PC-3 (cell line): ENCODE measurements at regions not wholly inside any gene's neighbourhood (a gene's known extent, or its start where the extent isn't known, plus 50 kb on each side); places are given as distances from the start of the nearest gene placed in this dataset.

ENCODE experiments used
- ATAC-seq: fragments of 200-7000 bp; cut with Tn5 transposase; 2 replicates; pipeline ENCODE4 v1.9.1; 2020; ENCODE audit warnings: mild to moderate bottlenecking, moderate library complexity
- BruUV-seq: library from RNA; stranded (reverse); fragments of 400-500 nt; replicated peaks from 2 replicates; lab custom pipeline; 2021; lab: Mats Ljungman, UMichigan
- CTCF ChIA-PET: fragments of 300-600 bp; sonication (Branson Sonifier 250); formaldehyde crosslinking; loops from one replicate; lab custom pipeline; 2022; ENCODE audit warnings: antibody characterized with exemption; lab: Charles Lee
- POLR2A ChIA-PET: fragments of 300-600 bp; sonication (Branson Sonifier 250); formaldehyde crosslinking; loops from one replicate; lab custom pipeline; 2022; ENCODE audit warnings: antibody characterized with exemption; ENCODE audit not compliant: unreplicated experiment; lab: Charles Lee
- DNase-seq: peaks from one replicate; pipeline ENCODE4 v3.0.0-alpha.2; 2015
- H2AFZ ChIP-seq: fragments of 300-600 bp; sonication (generic); 2 replicates; pipeline ENCODE4 v1.6.0; 2016; ENCODE audit warnings: antibody characterized with exemption, low read length
- H3F3A ChIP-seq: fragments of 300-600 bp; sonication (generic); one replicate; pipeline ENCODE4 v1.6.0; 2017; ENCODE audit warnings: antibody characterized with exemption, low read length, control low read depth, mild to moderate bottlenecking; ENCODE audit not compliant: unreplicated experiment
- H3K27ac ChIP-seq: fragments of 300-600 bp; sonication (generic); 2 replicates; pipeline ENCODE4 v1.5.1; 2016; ENCODE audit warnings: mild to moderate bottlenecking, low read length
- H3K27me3 ChIP-seq: fragments of 300-600 bp; sonication (generic); 2 replicates; pipeline ENCODE4 v1.6.1; 2016; ENCODE audit warnings: low read length, mixed read lengths
- H3K36me3 ChIP-seq: fragments of 300-600 bp; sonication (generic); 2 replicates; pipeline ENCODE4 v1.6.1; 2016; ENCODE audit warnings: low read depth, mixed run types, low read length, mixed read lengths
- H3K4me1 ChIP-seq: fragments of 300-600 bp; sonication (generic); 2 replicates; pipeline ENCODE4 v1.5.1; 2016; ENCODE audit warnings: low read length; ENCODE audit not compliant: insufficient read depth
- H3K4me2 ChIP-seq: fragments of 300-600 bp; sonication (generic); 2 replicates; pipeline ENCODE4 v1.6.0; 2016; ENCODE audit warnings: low read length
- H3K4me3 ChIP-seq: fragments of 300-600 bp; sonication (generic); 2 replicates; pipeline ENCODE4 v1.5.1; 2016; ENCODE audit warnings: mild to moderate bottlenecking, low read length, mixed read lengths
- H3K79me2 ChIP-seq: fragments of 300-600 bp; sonication (generic); 2 replicates; pipeline ENCODE4 v1.6.1; 2017; ENCODE audit warnings: low read length, mixed read lengths
- H3K9ac ChIP-seq: fragments of 300-600 bp; sonication (generic); 2 replicates; pipeline ENCODE4 v1.6.0; 2016; ENCODE audit warnings: mild to moderate bottlenecking, low read length
- H3K9me2 ChIP-seq: fragments of 300-600 bp; sonication (generic); replicated peaks from 2 replicates; pipeline ENCODE4 v1.6.1; 2016; ENCODE audit warnings: mixed run types, low read length, mixed read lengths
- H3K9me3 ChIP-seq: fragments of 300-600 bp; sonication (generic); 2 replicates; pipeline ENCODE4 v1.6.1; 2016; ENCODE audit warnings: low read length, mixed read lengths
- H4K20me1 ChIP-seq: fragments of 300-600 bp; sonication (generic); 2 replicates; pipeline ENCODE4 v1.6.1; 2016; ENCODE audit warnings: low read length, mixed read lengths
- EZH2 ChIP-seq: fragments of 300-600 bp; sonication (generic); IDR thresholded peaks from one replicate; pipeline ENCODE4 v1.6.1; 2017; ENCODE audit warnings: antibody characterized with exemption, mild to moderate bottlenecking, low read length; ENCODE audit not compliant: unreplicated experiment
- EZH2phosphoT487 ChIP-seq: fragments of 300-600 bp; sonication (generic); IDR thresholded peaks from 2 replicates; pipeline ENCODE4 v1.6.1; 2018; ENCODE audit warnings: mild to moderate bottlenecking, antibody characterized with exemption, low read length, borderline replicate concordance
- intact Hi-C: fragments of 100-400 bp; cut with micrococcal nuclease; formaldehyde crosslinking; loops from 2 replicates; pipeline ENCODE4 v1.9.0; 2023
- TF ChIP-seq, protein P1 (sequence below): fragments of 300-600 bp; sonication (generic); conservative IDR thresholded peaks from 2 replicates; pipeline ENCODE4 v1.5.1; 2017; ENCODE audit warnings: antibody characterized with exemption, low read depth, mild to moderate bottlenecking, low read length

DNA sequence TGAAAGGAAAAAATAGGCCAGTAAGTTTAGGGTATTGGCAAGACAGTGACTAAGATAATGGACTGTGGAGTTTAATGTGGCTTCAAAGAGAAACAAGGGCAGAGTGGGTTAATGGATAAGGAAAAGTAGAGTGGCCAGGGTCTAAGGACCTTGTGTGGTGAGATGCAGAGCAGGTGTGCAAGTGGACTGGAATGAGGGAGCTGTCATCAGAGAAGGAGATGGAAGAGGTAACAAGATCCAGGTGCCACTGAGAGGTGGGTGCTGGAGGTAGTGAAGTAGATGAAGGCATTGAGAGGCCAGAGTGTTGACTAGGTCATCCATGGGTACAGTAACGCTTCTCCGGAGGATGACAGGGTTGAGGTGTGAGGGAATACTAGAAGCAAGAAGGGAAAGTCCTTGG, 136.1 kb downstream of the QRSL1 start:
- no peaks in the 10 kb centered on the region for H3K27me3 ChIP-seq
- H3K4me1 ChIP-seq, result 0 out of 2 replicates have a peak, but pooled peaks cover 6% of the 10 kb centered on the region
- intact Hi-C loops, result no loop called here
- no peaks in the 10 kb centered on the region for H3K79me2 ChIP-seq
- no peak overlapping the region for H3K9ac ChIP-seq
- ChIA-PET POLR2A (no interaction called here), CTCF (no interaction called here)
- no peak overlapping the region for H3K27ac ChIP-seq
- H2AFZ ChIP-seq, result no peak overlapping the region
- no peaks in the 10 kb centered on the region for H3F3A ChIP-seq
- peaks cover 4% of the 10 kb centered on the region; the same call in 1 of the 2 replicates for H3K9me3 ChIP-seq
- H3K4me2 ChIP-seq, result no peak overlapping the region
- H4K20me1 ChIP-seq, result no peaks in the 10 kb centered on the region
- TF ChIP-seq EZH2, result no peak
- TF ChIP-seq EZH2phosphoT487, result no peak
- TF ChIP-seq, protein P1, sequence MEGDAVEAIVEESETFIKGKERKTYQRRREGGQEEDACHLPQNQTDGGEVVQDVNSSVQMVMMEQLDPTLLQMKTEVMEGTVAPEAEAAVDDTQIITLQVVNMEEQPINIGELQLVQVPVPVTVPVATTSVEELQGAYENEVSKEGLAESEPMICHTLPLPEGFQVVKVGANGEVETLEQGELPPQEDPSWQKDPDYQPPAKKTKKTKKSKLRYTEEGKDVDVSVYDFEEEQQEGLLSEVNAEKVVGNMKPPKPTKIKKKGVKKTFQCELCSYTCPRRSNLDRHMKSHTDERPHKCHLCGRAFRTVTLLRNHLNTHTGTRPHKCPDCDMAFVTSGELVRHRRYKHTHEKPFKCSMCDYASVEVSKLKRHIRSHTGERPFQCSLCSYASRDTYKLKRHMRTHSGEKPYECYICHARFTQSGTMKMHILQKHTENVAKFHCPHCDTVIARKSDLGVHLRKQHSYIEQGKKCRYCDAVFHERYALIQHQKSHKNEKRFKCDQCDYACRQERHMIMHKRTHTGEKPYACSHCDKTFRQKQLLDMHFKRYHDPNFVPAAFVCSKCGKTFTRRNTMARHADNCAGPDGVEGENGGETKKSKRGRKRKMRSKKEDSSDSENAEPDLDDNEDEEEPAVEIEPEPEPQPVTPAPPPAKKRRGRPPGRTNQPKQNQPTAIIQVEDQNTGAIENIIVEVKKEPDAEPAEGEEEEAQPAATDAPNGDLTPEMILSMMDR, result no peak
- BruUV-seq, result no TSS peak
- H3K9me2 ChIP-seq, result no peaks in the 10 kb centered on the region
- no peak overlapping the region for H3K4me3 ChIP-seq
- DNase-seq, result no peak
- ATAC-seq, result no peak
- no peaks in the 10 kb centered on the region for H3K36me3 ChIP-seq

GRCh38 chr6:106764353-106764980, 135.1 kb downstream of the QRSL1 start:
- DNase-seq (no peak), ATAC-seq (no peak)
- ChIA-PET CTCF (no interaction called here), POLR2A (interaction anchor here (0.7 kb wide), 1 partner anchor 19 kb away, joined by 3 read pairs; no protein-coding TSS in a partner anchor)
- Histone ChIP-seq H3K4me3 (no peak overlapping the region), H3K79me2 (no peaks in the 10 kb centered on the region), H3K4me1 (0 out of 2 replicates have a peak, but pooled peaks cover 6% of the 10 kb centered on the region), H3K9me3 (no peaks in the 10 kb centered on the region), H3K27me3 (no peaks in the 10 kb centered on the region), H2AFZ (no peak overlapping the region), H3F3A (no peaks in the 10 kb centered on the region), H3K9me2 (no peaks in the 10 kb centered on the region), H3K27ac (no peak overlapping the region), H3K36me3 (no peaks in the 10 kb centered on the region), H4K20me1 (no peaks in the 10 kb centered on the region), H3K4me2 (no peak overlapping the region), H3K9ac (no peak overlapping the region)
- BruUV-seq, result no TSS peak
- intact Hi-C loops, result no loop called here
- TF ChIP-seq EZH2, result no peak
- TF ChIP-seq, protein P1, result no peak
- no peak for TF ChIP-seq EZH2phosphoT487

DNA sequence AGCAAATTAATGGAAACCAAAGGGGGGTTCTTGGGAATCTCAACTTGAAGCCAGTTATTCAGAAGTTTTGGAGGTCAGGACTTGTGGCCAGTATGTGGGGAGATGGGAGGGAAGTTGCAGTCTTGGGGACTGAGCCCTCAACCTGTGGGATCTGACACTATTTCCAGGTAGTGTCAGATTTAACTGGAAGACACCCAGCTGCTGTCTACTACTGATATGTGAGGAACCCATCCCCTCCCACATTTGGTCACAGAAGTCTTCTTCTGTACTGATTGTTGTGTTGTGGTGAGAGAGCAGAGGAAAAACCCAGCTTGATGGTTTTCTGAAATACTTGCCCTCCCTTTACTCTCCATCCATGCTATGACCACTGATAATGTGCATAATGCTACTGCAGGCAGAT, 134.0 kb downstream of the QRSL1 start:
- H3K9ac ChIP-seq, result no peak overlapping the region
- H3K36me3 ChIP-seq, result no peaks in the 10 kb centered on the region
- ChIA-PET POLR2A (no interaction called here), CTCF (no interaction called here)
- ATAC-seq, result no peak
- 0 out of 2 replicates have a peak, but pooled peaks cover 6% of the 10 kb centered on the region for H3K4me1 ChIP-seq
- no TSS peak for BruUV-seq
- no peak for TF ChIP-seq EZH2phosphoT487
- TF ChIP-seq, protein P1, result no peak
- TF ChIP-seq EZH2, result no peak
- no peak overlapping the region for H3K4me3 ChIP-seq
- intact Hi-C loops, result no loop called here
- H3K27me3 ChIP-seq, result no peaks in the 10 kb centered on the region
- DNase-seq, result no peak
- H3K4me2 ChIP-seq, result no peak overlapping the region
- H4K20me1 ChIP-seq, result no peaks in the 10 kb centered on the region
- no peaks in the 10 kb centered on the region for H3K9me2 ChIP-seq
- H3F3A ChIP-seq, result no peaks in the 10 kb centered on the region
- H3K9me3 ChIP-seq, result no peaks in the 10 kb centered on the region
- no peak overlapping the region for H3K27ac ChIP-seq
- no peaks in the 10 kb centered on the region for H3K79me2 ChIP-seq
- H2AFZ ChIP-seq, result no peak overlapping the region
